ENCODE measurements at regions not wholly inside any gene's neighbourhood (a gene's known extent, or its start where the extent isn't known, plus 50 kb on each side); places are given as distances from the start of the nearest gene placed in this dataset.

- no peak overlapping the region for H2AFZ ChIP-seq (replicated peaks; ENCODE audit: low read length, poor library complexity)
- H3K9me1 ChIP-seq (ENCODE audit: insufficient read depth, low read length), result no peaks in the 10 kb centered on the region
- H4K8ac ChIP-seq (ENCODE audit: low read depth in 2 of 2, low read length in 2 of 2), result no peak overlapping the region
- H3K23ac ChIP-seq (ENCODE audit: low read depth, low read length), result no peak overlapping the region
- dilution Hi-C loops (cut with HindIII; ENCODE audit: low sequenced_read_pairs, unreplicated experiment), result no loop called here
- H2BK5ac ChIP-seq (ENCODE audit: low read depth, low read length, poor library complexity, severe bottlenecking), result no peak overlapping the region
- H2AK5ac ChIP-seq (ENCODE audit: low read depth, low read length), result no peak overlapping the region
- intact Hi-C loops (cut with micrococcal nuclease), result no loop called here
- H3K9me3 ChIP-seq (ENCODE audit: control insufficient read depth, insufficient read depth, low read length), result no peaks in the 10 kb centered on the region
- DNase-seq (no peak), ATAC-seq (ENCODE audit: low read depth) (no peak)
- no peak overlapping the region for H3K4me2 ChIP-seq (ENCODE audit: low read depth, low read length)
- no peak overlapping the region for H3K9ac ChIP-seq (ENCODE audit: low read depth, low read length)
- in situ Hi-C loops (cut with MboI; ENCODE audit: low sequenced_read_pairs), result no loop called here
- no peak overlapping the region for H2BK15ac ChIP-seq (ENCODE audit: low read depth, low read length)
- no peak overlapping the region for H3K56ac ChIP-seq (ENCODE audit: extremely low read depth, insufficient read depth, low read length)
- no peaks in the 10 kb centered on the region for H3K79me1 ChIP-seq (ENCODE audit: low read depth in 1 of 2, low read length in 2 of 2)
- TF ChIP-seq CTCF (conservative IDR thresholded peaks at IDR 0.05; ENCODE audit: low read depth, low read length), result no peak
- TF ChIP-seq SMC3 (IDR thresholded peaks at IDR 0.05; ENCODE audit: low read depth, low read length), result no peak
- H3K4me3 ChIP-seq (ENCODE audit: insufficient read depth, low read depth, low read length), result no peak overlapping the region
- H4K20me1 ChIP-seq (ENCODE audit: insufficient read depth, low read length), result no peaks in the 10 kb centered on the region
- H4K5ac ChIP-seq (ENCODE audit: low read depth, low read length), result no peak overlapping the region
- no peak overlapping the region for H3K18ac ChIP-seq (ENCODE audit: low read depth, low read length)
- H3K27me3 ChIP-seq (ENCODE audit: control insufficient read depth, insufficient read depth, low read length), result no peaks in the 10 kb centered on the region
- H3K14ac ChIP-seq (replicated peaks; ENCODE audit: low read depth, low read length), result no peak overlapping the region
- ChIA-PET CTCF (no interaction called here), POLR2A (ENCODE audit: unreplicated experiment) (no interaction called here)
- H2BK20ac ChIP-seq (ENCODE audit: low read depth, low read length), result no peak overlapping the region
- H3K4me1 ChIP-seq (ENCODE audit: control insufficient read depth, insufficient read depth, low read length), result no peaks in the 10 kb centered on the region
- no peaks in the 10 kb centered on the region for H3K36me3 ChIP-seq (ENCODE audit: control insufficient read depth, insufficient read depth, low read length)
- no peak overlapping the region for H2BK120ac ChIP-seq (ENCODE audit: low read depth, low read length)
- H3K4ac ChIP-seq (ENCODE audit: low read depth, low read length), result no peak overlapping the region
- H4K91ac ChIP-seq (ENCODE audit: insufficient read depth, low read depth, low read length), result no peak overlapping the region
- no peak overlapping the region for H3K27ac ChIP-seq (ENCODE audit: insufficient read depth, low read length)
- H2AK9ac ChIP-seq (replicated peaks; ENCODE audit: low read depth, low read length, poor library complexity), result no peak overlapping the region
- BruUV-seq (replicated peaks), result no TSS peak
- WGBS, 2 experiments (ENCODE audit: extremely low coverage in 2 of 2, insufficient read length in 1 of 2), result no CpG with 5 or more reads among the region's 3 CpGs
Observed at GRCh38 chr4:111842336-111842735, 302.9 kb upstream of the FAM241A start.

Measured in IMR-90 (cell line).